Ishikawa (cell line): ENCODE measurements at regions not wholly inside any gene's neighbourhood (a gene's known extent, or its start where the extent isn't known, plus 50 kb on each side); places are given as distances from the start of the nearest gene placed in this dataset.

Experiments
- CEBPB ChIP-seq: IDR thresholded peaks from 2 replicates; pipeline ENCODE4 v1.6.1; 2012
- CREB1 ChIP-seq: IDR thresholded peaks from 2 replicates; pipeline ENCODE4 v1.6.1; 2012; ENCODE audit warnings: low read depth
- EGR1 ChIP-seq: IDR thresholded peaks from 2 replicates; pipeline ENCODE4 v1.6.1; 2012
- EP300 ChIP-seq: IDR thresholded peaks from 2 replicates; pipeline ENCODE4 v1.6.1; 2012; ENCODE audit warnings: borderline replicate concordance
- FOXM1 ChIP-seq: IDR thresholded peaks from 2 replicates; pipeline ENCODE4 v1.6.1; 2012; ENCODE audit warnings: low read depth, borderline replicate concordance
- NFIC ChIP-seq: IDR thresholded peaks from 2 replicates; pipeline ENCODE4 v1.6.1; 2012
- RAD21 ChIP-seq: IDR thresholded peaks from 2 replicates; pipeline ENCODE4 v1.6.1; 2012; ENCODE audit warnings: low read depth
- TAF1 ChIP-seq: IDR thresholded peaks from 2 replicates; pipeline ENCODE4 v1.6.1; 2012; ENCODE audit warnings: low read depth, mild to moderate bottlenecking
- TCF12 ChIP-seq: IDR thresholded peaks from 2 replicates; pipeline ENCODE4 v1.6.1; 2012; ENCODE audit warnings: low read depth
- TEAD4 ChIP-seq: IDR thresholded peaks from 2 replicates; pipeline ENCODE4 v1.6.1; 2012
- USF1 ChIP-seq: IDR thresholded peaks from 2 replicates; pipeline ENCODE4 v1.6.1; 2012
- YY1 ChIP-seq: IDR thresholded peaks from 2 replicates; pipeline ENCODE4 v1.6.1; 2012; ENCODE audit warnings: low read depth
- ZBTB7A ChIP-seq: IDR thresholded peaks from 2 replicates; pipeline ENCODE4 v1.6.1; 2012; ENCODE audit warnings: low read depth
- TF ChIP-seq, protein P1 (sequence below): IDR thresholded peaks from 2 replicates; pipeline ENCODE4 v1.6.1; 2012; ENCODE audit warnings: low read depth, mild to moderate bottlenecking
- TF ChIP-seq, protein P2 (sequence below): IDR thresholded peaks from 2 replicates; pipeline ENCODE4 v1.6.1; 2012

DNA sequence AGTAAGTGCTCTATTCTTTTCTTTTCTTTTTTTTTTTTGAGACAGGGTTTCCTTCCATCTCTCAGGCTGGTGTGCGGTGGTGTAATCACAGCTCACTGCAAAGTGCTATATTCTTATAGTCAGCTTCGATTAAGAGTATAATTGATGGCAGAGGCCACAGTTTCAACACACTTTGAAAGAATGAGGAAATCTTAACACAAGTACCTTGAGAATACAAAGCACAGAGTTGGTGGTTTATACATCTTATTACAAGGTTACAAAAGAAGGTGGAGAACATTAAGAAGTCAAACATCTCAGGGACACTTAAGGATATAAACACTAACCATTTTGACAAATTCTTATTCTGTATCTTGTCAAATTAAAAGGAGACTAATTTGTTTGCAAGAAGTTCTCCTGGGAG, 180.5 kb downstream of the SOD2 start:
- no peak for TF ChIP-seq USF1
- no peak for TF ChIP-seq FOXM1
- no peak for TF ChIP-seq EP300
- no peak for TF ChIP-seq TAF1
- no peak for TF ChIP-seq CREB1
- TF ChIP-seq YY1 = no peak
- TF ChIP-seq EGR1 = no peak
- no peak for TF ChIP-seq TCF12

DNA sequence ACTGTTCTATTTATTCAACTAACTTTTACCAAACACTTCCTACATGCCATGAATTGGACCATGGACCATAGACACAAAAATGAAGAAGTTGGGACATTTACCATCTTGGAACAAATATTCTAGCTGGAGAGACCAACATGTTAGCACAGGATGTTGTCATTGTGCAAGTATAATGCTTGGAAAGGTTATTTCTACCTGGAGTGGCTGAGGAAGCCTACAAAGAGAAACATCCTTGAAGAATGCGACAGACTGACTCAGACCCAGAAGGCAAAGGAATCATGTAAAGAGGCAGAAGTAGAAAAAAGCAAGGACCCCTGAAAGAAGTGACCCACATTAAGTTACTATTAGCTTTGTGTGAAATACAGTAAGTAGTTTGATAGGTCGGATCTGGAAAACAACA, 180.9 kb downstream of the SOD2 start:
- TF ChIP-seq ZBTB7A (no peak), CEBPB (no peak), NFIC (no peak), YY1 (no peak), USF1 (no peak), CREB1 (no peak), TEAD4 (no peak), TAF1 (no peak), EGR1 (no peak), TCF12 (no peak), RAD21 (no peak), FOXM1 (no peak), EP300 (no peak)
- TF ChIP-seq, protein P1, sequence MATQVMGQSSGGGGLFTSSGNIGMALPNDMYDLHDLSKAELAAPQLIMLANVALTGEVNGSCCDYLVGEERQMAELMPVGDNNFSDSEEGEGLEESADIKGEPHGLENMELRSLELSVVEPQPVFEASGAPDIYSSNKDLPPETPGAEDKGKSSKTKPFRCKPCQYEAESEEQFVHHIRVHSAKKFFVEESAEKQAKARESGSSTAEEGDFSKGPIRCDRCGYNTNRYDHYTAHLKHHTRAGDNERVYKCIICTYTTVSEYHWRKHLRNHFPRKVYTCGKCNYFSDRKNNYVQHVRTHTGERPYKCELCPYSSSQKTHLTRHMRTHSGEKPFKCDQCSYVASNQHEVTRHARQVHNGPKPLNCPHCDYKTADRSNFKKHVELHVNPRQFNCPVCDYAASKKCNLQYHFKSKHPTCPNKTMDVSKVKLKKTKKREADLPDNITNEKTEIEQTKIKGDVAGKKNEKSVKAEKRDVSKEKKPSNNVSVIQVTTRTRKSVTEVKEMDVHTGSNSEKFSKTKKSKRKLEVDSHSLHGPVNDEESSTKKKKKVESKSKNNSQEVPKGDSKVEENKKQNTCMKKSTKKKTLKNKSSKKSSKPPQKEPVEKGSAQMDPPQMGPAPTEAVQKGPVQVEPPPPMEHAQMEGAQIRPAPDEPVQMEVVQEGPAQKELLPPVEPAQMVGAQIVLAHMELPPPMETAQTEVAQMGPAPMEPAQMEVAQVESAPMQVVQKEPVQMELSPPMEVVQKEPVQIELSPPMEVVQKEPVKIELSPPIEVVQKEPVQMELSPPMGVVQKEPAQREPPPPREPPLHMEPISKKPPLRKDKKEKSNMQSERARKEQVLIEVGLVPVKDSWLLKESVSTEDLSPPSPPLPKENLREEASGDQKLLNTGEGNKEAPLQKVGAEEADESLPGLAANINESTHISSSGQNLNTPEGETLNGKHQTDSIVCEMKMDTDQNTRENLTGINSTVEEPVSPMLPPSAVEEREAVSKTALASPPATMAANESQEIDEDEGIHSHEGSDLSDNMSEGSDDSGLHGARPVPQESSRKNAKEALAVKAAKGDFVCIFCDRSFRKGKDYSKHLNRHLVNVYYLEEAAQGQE = no peak
- TF ChIP-seq, protein P2, sequence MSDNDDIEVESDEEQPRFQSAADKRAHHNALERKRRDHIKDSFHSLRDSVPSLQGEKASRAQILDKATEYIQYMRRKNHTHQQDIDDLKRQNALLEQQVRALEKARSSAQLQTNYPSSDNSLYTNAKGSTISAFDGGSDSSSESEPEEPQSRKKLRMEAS = no peak

- TF ChIP-seq, protein P1 = no peak
- TF ChIP-seq EP300 (no peak), NFIC (no peak), TEAD4 (no peak), USF1 (no peak), TAF1 (no peak)
Observed at GRCh38 chr6:159510141-159510540, 182.9 kb downstream of the SOD2 start.

DNA sequence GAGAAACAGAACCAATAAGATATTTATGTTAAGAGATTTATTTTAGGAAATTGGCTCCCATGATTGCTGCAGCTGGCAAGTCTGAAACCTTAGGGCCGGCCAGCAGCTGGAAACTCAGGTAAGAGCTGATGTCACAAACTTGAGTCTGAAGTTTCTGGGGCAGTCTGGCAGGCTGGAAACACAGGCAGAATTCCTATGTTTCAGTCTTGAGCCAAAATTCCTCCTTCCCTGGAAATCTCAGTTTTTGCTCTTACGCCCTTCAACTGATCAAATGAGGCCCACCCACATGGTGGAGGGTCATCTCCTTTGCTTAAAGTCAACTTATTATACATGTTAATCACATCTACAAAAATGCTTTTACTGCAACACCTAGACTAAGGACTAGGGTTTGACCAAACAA, 184.1 kb downstream of the SOD2 start:
- TF ChIP-seq, protein P1 = no peak
- no peak for TF ChIP-seq EP300

DNA sequence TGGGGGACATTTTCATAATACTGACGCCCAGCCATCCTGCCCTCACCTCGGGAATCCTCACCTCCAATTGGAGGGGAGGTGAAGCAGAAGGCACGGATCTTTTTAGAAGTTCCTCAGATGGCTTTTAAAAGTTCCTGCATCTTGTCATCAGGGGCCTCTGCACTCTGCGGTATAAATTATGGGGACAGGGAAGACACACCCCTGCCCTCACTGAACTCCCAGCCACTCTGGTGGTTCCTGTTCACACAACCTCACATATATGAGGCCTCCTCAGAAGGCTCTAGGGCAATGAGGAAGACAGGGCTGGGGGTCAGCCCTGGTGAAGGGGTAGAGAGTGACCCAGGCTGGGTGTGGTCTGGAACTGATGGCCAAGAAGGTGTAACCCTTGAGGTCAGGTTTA, 187.0 kb downstream of the SOD2 start:
- no peak for TF ChIP-seq USF1
- no peak for TF ChIP-seq TAF1
- TF ChIP-seq TCF12 = no peak
